Activated T-cell treated with anti-CD3 and anti-CD28 coated beads, Interleukin-2, amount 50 U/mL, for 48 hours (primary cell): ENCODE measurements at regions not wholly inside any gene's neighbourhood (a gene's known extent, or its start where the extent isn't known, plus 50 kb on each side); places are given as distances from the start of the nearest gene placed in this dataset.

Experiments
- DNase-seq, 2 experiments: peaks; one replicate each; pipeline ENCODE4 v3.0.0-alpha.2; 2020

GRCh38 chr2:238562446-238562845 lies 135.7 kb downstream of the ASB1 start:
- DNase-seq, result no peak

- no peak for DNase-seq
Measured at GRCh38 chr2:238563551-238563950, 136.8 kb downstream of the ASB1 start.

DNA sequence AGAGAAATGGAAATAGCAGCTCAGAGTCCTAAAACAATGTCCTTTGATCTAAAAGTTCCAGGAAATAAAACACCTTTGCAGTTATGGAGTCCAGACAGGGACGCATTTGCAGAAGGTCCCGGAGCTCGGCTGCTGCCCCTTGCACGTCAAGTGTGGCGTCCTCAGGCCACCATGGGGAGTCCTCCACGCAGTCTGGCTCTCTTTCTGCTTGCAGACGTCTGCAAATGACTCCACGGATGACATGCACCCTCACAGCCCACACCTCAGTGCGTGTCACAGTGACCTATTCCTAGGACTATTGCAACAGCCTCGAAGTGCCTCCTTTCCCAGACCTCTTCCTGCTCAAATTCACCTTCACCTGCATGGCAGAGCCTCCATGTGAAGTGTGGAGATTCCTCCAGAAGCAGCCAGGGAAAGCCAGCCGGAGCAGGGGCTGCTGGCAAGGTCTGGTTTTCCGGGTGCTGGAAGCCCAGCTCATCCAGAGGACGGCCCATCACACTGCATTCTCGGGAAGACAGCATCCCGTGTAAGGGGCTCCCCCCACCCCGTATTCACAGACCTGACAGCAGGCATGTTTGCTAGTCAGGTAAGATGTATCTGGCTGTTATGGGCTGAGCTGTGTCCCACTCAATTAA lies 137.7 kb downstream of the ASB1 start:
- DNase-seq, result no peak

DNA sequence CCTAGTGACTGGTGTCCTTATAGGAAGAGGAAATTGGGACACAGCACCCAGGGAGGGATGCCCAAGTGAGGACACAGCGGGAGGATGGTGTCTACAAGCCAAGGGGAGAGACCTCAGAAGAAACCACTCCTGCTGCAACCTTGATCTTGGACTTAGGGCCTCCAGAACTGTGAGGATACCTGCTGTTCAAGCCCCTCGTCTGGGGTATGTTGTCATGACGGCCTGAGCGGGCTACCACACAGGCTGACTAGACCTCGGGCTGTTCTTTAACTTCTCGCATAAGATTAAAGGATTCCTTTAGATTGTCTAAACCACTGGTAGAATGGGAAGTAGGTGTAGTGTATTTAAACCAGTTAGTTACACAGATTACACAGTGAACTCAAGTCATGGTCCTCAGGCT lies 138.3 kb downstream of the ASB1 start:
- no peak for DNase-seq

GRCh38 chr2:238566001-238566645 lies 139.4 kb downstream of the ASB1 start:
- no peak for DNase-seq

- DNase-seq, result no peak
Measured at GRCh38 chr2:238567067-238567855, 140.5 kb downstream of the ASB1 start.

DNA sequence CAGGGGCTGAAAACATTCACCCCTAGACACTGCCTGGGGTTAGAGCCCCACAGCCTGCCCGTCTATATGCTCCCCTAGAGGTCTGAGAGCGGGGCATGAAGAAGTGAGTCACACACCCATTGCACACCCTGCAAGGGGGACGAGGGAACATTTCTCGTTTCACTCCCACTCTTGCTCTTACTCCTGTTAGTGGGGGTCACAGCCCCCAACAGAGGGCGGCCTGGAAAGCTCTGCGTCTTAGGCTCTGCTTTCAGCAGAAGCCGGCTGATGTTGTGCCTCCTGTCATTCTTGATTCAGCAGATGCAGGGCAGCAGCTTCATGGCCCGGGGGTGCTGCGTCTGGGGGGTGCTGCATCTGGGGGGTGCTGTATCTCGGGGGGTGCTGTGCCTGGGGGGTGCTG lies 141.3 kb downstream of the ASB1 start:
- no peak for DNase-seq

DNA sequence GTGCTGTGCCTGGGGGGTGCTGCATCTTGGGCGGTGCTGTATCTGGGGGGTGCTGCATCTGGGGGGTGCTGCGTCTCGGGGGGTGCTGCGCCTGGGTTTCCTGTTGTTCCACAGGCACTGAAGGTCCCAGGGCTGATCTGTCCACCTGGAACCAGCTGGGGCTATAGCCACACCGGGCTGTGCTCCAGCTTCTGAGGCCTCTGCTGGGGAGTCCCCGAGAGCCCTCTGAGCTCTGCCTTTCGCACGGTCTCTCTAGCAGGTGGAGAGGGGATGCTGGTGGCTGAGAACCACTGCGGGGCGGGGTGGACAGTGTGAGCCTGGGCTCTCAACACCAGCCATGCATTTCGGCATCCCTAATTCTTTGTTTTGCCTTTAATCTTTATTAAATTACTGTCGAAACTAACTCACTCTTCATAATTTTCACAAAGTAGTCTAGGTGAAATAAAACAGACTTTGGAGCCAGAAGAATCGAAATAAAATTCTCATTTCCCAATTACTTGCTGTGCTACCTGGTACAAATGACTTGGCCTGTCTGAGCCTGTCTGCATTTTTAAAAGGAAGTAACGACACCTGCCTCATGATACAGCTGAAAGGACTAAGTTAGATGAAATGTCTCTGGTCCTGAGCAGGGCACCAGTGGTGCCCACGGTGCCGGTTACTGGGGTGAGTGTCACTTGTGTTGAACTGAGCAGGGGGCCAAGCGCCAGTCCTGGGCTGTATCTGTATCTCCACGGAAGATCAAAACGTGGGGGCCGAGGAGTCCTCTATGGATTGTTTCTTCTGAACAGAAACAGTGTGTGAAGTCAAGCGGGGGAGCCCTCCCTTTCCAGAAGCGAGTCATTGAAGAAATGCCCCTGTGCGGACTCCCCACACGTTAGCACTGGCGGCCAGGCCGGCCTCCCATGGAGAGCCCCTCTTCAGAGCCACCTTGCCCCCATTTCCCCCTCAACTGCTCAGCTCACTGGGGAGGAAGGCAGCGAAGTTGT lies 142.0 kb downstream of the ASB1 start:
- DNase-seq, result no peak

DNA sequence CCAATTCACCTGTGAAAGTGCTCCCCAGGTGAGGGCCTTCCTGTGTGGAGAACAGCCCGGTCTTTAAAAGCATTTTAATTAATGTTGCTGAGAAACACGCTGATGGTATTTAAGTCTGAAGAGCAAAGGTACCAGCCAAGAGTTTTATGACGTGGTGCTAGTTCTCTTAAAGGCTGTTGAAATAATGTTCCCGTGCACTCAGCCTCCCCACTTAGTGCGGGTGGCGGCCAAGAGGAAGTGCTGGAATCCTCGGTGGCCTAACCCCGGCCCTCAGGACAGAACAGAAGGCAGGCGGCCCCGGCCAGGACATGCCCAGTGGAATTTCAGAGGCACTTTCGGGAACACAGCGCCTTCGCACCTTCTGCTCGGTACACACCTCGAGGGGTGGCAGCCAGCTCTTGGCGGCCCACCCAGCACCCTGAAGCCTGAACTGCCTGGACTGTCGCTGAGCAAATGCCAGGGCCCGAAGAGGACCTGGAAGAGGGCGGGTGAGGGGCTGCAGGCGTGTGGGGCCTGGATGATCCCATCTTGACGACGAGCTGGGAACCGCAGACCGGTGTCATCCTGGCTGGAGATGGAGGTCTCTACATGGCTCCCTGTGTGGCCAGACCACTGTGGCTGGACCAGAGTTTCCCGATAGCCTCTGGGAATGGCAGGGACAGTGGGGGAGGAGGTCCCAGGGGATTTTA lies 142.9 kb downstream of the ASB1 start:
- DNase-seq, result no peak

- no peak for DNase-seq
Measured at GRCh38 chr2:238570391-238570790, 143.7 kb downstream of the ASB1 start.

DNA sequence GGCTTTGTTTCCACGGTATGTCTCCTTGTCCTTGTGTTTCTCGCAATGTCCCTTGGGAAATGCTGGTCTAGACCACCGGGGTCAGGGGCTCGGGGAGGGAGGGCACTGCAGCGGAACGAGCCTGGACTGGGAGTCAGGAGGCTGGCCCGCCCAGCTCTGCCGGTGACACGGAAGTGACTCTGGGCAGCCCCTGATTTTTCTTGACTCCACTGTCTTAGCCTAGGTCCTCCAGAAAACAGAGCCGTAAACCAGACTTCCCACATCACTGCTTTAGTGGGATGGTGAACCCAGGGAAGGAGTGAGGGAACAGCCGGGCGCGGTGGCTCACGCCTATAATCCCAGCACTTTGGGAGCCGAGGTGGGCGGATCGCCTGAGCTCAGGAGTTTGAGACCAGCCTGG lies 144.2 kb downstream of the ASB1 start:
- DNase-seq, result no peak

- DNase-seq, result no peak
Measured at GRCh38 chr2:238571661-238572372, 145.1 kb downstream of the ASB1 start.

DNA sequence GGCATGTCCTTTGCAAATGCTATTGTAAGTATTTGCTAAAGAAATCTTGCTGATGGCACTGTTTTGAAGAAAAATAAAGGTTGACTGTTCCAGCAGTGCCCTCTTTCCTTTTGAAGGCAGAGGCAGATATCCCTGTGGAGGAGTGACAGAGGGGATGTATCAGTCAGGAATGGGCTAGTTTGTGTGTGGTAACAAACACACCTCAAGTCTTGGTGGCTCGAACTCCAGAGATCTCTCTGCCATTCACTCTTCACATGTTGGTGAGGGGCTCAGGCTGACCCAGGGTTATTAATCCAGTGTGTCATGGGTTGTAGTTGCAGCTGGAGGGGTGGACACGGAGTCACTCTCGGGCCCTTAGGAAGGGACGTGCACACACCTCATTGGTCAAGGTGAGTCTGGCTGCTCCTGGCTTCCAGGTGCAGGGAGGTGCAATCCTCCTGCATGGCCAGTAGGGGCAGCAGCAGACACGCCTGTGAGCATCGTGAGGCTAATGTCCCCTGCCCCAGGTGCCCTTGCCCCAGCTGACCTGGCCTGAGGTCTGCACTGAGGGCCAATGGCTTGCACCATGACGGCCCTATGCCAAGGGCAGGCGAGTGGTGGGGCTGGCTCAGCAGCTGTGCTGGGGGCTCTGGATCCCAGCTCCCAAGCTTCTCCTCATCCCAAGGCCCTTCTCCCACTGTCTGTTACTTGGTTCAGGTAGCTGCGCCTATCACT lies 146.5 kb downstream of the ASB1 start:
- DNase-seq, result peak; percentile 47 to 49

DNA sequence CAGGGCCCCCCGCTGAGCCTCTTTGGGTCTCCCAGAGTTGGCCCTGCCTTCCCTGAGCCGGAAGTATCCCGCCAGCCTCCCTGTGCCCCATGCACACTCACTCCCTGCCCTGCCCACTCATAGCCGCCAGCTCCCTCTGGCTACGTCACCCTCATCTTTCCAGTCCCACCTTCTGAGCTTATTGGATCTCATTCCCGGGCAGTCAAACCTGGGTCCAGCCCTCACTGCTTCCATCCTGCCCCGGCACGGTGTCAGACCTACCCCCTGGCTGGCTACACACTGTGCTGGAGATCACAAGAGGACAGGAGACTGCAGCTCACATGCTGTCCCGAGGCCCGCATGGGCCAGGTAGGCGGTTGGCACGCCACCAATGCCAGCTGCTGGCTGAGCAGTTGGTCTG lies 147.2 kb downstream of the ASB1 start:
- DNase-seq, result no peak

DNA sequence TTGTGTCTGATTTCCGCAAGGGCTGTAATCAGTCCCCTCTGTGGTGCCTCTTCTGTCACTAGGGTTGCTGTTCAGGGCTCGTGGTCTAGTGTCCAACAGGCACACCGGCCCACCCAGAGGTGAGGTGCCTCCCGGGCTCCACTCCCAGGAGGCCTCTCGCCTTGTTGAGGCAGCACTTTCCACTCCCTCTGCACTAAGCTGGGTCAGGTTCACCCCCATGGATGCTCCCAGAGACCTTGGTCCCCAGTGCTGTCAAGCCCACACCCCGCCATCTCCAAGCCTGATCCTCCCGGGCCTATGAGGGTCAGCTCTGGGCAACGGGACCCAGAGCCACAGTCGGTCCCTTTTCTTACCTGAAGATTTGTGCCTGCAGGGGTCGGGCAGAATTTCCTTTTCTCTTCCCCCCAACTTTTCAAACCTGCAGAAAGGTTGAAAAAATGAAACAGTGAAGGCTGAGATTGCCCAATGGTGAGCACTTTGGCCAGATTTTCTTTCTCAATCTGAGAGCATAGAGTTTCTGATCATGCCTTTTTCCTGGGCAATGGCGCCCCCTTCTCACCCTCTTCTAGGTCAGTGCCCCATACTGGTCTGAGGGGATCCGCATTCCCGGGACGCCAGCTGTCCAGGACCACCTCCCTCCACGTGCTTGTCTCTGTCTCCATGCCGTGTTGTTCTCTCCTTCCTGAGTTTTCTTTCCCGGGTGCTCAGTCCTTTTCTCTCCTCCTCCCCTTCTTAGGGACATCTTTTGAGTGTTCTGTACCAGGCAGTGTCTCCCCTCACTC lies 148.0 kb downstream of the ASB1 start:
- DNase-seq, result no peak

DNA sequence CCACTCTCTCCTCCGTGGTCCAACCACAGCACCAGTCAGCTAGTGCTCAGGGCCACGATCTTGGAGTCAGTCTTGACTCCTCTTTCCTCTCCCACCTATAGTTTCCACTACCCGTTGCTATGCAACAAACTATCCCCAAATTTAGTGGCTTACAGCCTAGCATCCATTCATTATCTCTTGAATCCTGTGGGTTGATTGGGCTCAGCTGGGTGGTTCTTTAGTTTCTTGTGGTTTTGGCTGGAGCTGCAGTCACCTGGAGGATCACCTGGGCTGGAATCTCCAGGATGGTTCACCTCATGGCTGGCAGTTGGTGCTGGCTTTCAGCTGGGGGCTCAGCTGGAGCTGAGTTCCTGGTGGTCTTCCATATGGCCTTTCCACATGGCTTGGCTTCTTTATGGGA lies 149.9 kb downstream of the ASB1 start:
- DNase-seq, result no peak

DNA sequence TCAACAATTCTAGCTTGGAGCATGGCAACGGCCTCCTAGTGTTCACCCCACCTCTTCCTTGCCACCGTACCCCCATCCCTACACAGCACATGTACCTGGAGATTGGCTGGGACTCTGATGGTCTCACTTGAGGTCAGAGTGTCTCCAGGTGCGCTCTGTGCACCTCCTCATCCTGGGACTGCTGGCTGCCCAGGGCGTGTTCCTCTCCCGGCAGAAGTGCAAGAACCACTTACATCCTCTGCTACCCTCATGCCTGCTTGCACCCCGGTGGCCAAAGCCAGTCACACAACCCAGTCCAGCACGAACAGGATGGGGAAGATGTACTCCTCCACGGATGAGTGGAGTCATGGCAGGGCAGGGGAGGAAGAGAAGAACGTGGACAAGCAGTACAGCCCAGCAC lies 151.5 kb downstream of the ASB1 start:
- DNase-seq, result no peak

DNA sequence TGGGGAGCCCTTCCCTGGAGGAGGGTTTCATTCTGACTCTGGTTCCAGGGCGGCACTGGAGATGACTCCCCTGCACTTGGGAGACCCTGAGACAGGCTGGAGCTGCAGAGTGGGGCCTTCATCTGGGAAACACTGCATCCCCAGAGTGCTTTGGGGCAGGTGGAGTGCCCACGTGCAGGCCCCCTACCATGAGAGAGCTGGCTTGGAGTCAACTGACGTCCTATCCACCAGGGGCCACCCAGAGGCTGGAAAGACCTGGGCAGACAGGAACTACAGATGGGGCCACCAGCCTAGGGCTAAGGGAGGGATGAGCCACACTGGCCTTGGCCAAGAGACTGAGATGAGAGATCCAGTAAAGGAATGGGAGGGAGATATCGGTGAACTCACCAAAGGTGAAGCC lies 153.8 kb downstream of the ASB1 start:
- DNase-seq, result no peak

GRCh38 chr2:238581126-238581525 lies 154.4 kb downstream of the ASB1 start:
- no peak for DNase-seq

DNA sequence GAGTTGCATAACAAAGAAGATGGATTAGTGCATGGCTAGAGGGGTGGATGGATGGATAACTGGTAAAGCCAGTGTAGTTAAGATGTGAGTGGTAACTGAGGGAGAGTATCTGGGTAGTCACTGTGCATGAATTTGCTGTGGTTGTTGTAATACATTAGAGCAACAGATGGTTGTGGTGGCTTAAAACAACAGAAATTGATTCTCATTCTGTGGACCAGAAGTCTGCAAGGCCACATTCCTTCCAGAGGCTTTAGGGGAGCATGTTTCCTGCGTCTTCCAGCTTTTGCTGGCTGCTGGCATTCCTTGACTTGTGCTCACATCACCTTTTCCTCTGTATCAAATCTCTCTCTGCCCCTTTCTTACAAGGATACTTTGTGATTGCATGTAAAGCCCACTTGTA lies 155.4 kb downstream of the ASB1 start:
- no peak for DNase-seq
